Esophagus squamous epithelium (tissue), 4 donors: ENCODE measurements at regions not wholly inside any gene's neighbourhood (a gene's known extent, or its start where the extent isn't known, plus 50 kb on each side); places are given as distances from the start of the nearest gene placed in this dataset.

Source experiments
- POLR2A ChIP-seq, 4 donors: fragments of 450-650 bp; IDR thresholded peaks; one replicate each; pipeline ENCODE4 v1.6.1; 2017; ENCODE audit warnings: antibody characterized with exemption in 4 of 4, mild to moderate bottlenecking in 4 of 4, moderate library complexity in 3 of 4
- TF ChIP-seq, protein P1 (sequence below), 6 experiments: fragments of 450-650 bp in 4 of 6; fragments of 200-600 bp in 2 of 6; sonication (generic) in 2 of 6; IDR thresholded peaks; one replicate each; pipeline ENCODE4 v1.5.1; 2016 to 2019; ENCODE audit warnings: antibody characterized with exemption in 6 of 6, mild to moderate bottlenecking in 4 of 6, moderate library complexity in 4 of 6

DNA sequence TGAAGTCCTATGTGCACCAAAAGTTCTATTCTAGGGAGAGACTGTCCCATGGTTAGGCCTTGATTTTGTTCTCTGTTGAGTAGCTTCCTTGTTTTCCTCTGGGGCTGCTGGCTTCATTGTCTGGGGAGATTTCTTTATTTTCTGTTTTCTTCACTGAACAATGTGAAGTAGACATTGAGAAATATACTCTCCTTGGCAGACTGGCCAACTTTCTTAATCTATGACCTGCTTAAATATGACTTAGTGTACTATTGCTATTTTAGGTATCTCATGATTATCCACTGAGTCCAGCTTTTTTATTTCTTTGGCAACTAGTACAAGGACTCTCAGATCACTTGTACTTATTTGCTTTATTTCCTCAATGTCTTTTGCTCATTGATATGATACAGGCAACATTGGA lies 1594.6 kb downstream of the ARAP2 start:
- TF ChIP-seq, protein P1, sequence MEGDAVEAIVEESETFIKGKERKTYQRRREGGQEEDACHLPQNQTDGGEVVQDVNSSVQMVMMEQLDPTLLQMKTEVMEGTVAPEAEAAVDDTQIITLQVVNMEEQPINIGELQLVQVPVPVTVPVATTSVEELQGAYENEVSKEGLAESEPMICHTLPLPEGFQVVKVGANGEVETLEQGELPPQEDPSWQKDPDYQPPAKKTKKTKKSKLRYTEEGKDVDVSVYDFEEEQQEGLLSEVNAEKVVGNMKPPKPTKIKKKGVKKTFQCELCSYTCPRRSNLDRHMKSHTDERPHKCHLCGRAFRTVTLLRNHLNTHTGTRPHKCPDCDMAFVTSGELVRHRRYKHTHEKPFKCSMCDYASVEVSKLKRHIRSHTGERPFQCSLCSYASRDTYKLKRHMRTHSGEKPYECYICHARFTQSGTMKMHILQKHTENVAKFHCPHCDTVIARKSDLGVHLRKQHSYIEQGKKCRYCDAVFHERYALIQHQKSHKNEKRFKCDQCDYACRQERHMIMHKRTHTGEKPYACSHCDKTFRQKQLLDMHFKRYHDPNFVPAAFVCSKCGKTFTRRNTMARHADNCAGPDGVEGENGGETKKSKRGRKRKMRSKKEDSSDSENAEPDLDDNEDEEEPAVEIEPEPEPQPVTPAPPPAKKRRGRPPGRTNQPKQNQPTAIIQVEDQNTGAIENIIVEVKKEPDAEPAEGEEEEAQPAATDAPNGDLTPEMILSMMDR (IDR thresholded peaks at IDR 0.05) = no peak
- TF ChIP-seq POLR2A (IDR thresholded peaks at IDR 0.05) = no peak
